Retinal pigment epithelial cell (primary cell): ENCODE measurements at regions not wholly inside any gene's neighbourhood (a gene's known extent, or its start where the extent isn't known, plus 50 kb on each side); places are given as distances from the start of the nearest gene placed in this dataset.

Experiments used
- DNase-seq: peaks from one replicate; pipeline ENCODE4 v3.0.0-alpha.2; 2010; ENCODE audit warnings: low read depth
- H3K4me3 ChIP-seq: 2 replicates; pipeline ENCODE4 v1.5.1; 2011; ENCODE audit warnings: mild to moderate bottlenecking, low read length, control low read depth, moderate library complexity
- TF ChIP-seq, protein P1 (sequence below): conservative IDR thresholded peaks from 2 replicates; pipeline ENCODE4 v1.5.1; 2011; ENCODE audit warnings: low read depth, low read length, control low read depth, inconsistent platforms

DNA sequence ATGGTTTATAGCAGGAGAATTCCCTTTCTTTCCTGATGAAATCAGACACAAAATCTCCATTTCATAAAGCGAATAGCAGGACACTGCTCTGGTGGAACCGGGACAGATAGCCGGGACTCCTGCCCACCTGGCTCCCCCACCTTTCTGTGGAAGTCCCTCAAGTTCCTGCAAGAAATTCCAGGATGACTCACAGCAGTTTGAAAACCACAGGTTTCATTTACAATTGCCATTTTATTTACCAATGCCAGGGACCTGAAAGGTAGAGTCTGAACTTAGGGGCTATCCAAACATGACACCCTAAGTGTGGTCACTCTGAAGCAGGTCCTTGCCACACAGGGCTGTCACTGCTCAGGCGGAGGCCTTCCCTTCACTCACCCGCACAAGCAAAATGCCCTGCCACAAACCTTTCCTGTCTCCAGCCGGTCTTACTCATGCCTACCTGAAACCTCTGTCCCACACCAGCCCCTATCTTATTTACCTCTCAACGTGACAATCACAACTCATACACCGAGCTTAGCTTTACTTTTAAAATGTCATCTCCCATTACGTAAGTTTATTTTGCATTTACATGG is 63.3 kb upstream of the TAF1L start:
- DNase-seq, result no peak
- TF ChIP-seq, protein P1, sequence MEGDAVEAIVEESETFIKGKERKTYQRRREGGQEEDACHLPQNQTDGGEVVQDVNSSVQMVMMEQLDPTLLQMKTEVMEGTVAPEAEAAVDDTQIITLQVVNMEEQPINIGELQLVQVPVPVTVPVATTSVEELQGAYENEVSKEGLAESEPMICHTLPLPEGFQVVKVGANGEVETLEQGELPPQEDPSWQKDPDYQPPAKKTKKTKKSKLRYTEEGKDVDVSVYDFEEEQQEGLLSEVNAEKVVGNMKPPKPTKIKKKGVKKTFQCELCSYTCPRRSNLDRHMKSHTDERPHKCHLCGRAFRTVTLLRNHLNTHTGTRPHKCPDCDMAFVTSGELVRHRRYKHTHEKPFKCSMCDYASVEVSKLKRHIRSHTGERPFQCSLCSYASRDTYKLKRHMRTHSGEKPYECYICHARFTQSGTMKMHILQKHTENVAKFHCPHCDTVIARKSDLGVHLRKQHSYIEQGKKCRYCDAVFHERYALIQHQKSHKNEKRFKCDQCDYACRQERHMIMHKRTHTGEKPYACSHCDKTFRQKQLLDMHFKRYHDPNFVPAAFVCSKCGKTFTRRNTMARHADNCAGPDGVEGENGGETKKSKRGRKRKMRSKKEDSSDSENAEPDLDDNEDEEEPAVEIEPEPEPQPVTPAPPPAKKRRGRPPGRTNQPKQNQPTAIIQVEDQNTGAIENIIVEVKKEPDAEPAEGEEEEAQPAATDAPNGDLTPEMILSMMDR, result no peak

DNA sequence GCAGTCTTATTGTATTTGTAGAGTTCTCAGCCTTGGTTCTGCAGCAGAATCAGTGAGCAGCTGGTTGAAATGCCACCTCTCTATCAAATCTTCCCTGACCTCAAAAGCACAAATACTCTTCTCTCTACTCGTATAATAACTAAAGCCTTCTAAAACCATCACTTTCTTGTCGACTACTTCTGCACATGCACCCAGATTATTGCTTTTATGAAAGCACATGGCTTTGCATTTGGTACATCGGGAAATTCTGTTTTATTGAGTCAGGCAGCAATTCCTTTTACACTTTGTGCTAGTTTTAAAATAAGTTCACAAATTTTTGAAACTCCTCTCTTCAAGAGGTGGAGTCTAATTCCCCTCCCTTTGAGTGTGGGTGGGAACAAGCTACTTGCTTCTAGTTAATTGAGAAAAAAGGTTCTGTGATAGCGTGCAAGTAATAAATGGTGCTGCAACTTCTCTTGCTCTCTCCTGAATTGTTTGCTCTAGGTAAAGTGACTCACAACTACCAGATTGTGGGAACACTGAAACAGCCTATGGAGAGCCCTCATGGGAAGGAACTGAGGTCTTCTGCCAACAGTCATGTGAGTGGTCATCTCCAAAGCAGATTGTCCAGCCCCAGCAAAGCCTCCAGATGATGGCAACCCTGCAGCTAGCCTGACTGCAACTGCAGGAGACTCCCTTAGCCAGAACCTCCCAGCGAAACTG is 66.0 kb upstream of the TAF1L start:
- no peak overlapping the region for H3K4me3 ChIP-seq
- TF ChIP-seq, protein P1, result no peak
- no peak for DNase-seq

More for the DNA sequence above, 63.3 kb upstream of the TAF1L start:
- H3K4me3 ChIP-seq, result no peak overlapping the region

DNA sequence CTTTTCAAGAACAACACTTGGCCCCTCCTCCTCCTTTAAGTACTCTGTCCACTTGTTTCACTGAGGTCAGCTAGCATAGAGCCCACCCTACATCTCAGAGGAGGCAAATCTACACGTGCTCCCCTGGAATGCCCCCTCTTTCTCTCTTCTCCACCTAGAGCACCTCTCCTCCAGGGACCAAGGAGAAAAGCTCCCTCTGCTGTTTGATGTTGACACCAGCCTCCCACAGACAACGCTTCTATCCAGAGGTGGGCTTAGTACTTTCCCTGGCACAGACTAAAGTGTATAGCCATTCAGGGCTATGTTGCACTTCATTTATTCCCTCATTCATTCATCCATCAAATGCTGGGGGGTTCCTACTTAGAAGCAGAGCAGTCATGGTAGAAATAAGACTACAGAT is 68.2 kb upstream of the TAF1L start:
- H3K4me3 ChIP-seq, result no peak overlapping the region
- no peak for DNase-seq
- TF ChIP-seq, protein P1, result peak; percentile 32

DNA sequence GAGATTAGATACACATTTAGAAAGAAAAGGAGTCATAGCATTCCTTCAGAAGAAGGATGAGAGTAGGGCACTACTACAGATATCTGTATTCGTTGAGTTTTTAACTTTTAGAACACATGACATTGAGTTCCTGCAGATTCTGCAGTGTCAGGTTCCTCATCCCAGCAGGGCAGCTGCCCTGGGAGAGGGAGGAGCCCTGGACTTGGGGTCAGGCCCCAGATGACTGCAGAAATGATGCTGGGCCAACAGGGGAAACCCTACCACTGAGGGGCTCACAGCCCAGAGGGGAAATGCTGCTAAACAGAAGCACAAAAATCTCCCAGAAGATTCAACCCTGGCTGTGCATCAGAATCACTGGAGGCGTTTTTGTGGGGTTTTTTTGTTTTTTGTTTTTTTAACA is 68.9 kb upstream of the TAF1L start:
- no peak overlapping the region for H3K4me3 ChIP-seq
- TF ChIP-seq, protein P1, result no peak
- no peak for DNase-seq

DNA sequence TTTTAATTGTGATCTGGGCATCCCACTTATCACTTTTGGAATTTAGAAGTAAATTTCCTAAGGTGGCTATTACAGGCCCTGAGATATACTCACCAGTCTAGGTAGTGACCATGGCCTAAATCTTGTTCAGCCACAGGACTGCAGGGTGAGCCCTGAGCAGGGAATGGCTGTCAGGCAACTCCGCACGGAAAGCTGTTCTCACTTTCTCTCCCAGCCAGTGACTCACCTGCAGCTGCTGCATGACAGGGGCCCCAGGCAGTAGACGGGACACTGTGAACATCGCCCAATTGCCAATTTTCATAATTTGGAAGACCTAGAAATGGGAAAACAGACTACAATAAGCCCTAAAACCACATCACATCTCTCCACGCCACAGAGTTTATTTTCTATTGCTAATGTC is 69.6 kb upstream of the TAF1L start:
- H3K4me3 ChIP-seq, result no peak overlapping the region
- TF ChIP-seq, protein P1, result no peak
- DNase-seq, result no peak

DNA sequence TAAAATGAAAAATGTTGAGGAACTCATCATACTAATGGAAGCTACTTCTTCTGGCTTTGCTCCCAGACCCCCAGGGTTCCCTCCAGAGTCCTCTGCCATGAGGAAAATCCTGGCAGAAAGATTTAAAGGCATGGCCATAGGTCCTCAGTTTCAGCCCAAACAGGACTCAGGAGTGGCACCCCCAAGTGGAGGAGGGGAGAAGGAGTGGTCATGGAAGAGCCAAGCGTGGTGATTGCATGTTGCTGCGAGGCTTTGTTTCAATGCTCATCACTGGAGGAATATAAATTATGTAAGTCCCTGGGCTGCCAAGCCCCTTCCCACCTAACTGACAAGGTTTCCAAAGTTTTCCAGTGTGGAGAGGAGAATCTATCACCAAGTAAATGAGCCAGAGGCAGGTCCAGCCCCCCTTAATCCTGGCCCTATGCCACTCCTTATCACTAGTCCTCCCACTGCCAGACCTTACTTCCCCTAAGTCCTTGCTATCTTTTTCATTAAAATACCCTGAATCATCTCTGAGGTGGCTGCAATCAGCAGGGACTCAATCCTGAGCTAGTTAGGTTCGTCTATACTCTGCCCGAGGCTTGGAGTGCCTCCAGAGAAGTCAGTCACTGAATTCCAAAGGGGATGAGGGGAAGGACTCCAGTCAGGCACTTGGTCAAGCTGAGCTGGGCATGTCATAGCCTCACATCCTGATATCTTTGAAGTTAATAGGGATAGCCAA is 70.7 kb upstream of the TAF1L start:
- no peak for DNase-seq
- TF ChIP-seq, protein P1, result no peak
- no peak overlapping the region for H3K4me3 ChIP-seq
